ENCODE measurements at regions not wholly inside any gene's neighbourhood (a gene's known extent, or its start where the extent isn't known, plus 50 kb on each side); places are given as distances from the start of the nearest gene placed in this dataset.
A peak's percentile ranks its signal among the peaks of the same experiment; 100 is the strongest.

GRCh38 chr9:79884546-79884945 is 312.8 kb downstream of the TLE4 start:
- DNase-seq = peak; percentile 59 to 62

GRCh38 chr9:79883073-79883645 is 311.4 kb downstream of the TLE4 start:
- DNase-seq = peak; percentile 9 to 12

DNA sequence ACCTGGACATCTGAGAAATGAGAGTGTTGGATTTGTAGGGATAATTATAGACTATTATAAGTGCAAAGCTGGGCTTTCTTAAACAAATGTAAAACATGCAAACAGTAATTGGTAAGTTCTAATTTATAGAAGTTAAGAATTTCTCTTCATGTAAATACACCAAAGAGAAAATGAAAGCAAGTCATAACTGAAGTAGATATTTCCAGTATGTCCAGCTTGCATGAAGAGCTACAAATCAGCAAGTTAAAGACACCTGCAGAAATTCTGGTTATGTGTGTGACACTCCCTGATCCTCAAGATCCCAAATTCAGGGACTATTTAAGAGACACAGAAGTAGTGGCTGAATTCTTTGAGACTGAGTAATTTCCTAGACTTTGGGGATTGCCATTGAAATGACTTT is 308.9 kb downstream of the TLE4 start:
- no peak for DNase-seq

GRCh38 chr9:79877943-79878602 is 306.3 kb downstream of the TLE4 start:
- peak; percentile 54 to 84 for DNase-seq

- DNase-seq = peak; percentile 47 to 49
Observed at GRCh38 chr9:79868567-79869189, 296.9 kb downstream of the TLE4 start.

DNA sequence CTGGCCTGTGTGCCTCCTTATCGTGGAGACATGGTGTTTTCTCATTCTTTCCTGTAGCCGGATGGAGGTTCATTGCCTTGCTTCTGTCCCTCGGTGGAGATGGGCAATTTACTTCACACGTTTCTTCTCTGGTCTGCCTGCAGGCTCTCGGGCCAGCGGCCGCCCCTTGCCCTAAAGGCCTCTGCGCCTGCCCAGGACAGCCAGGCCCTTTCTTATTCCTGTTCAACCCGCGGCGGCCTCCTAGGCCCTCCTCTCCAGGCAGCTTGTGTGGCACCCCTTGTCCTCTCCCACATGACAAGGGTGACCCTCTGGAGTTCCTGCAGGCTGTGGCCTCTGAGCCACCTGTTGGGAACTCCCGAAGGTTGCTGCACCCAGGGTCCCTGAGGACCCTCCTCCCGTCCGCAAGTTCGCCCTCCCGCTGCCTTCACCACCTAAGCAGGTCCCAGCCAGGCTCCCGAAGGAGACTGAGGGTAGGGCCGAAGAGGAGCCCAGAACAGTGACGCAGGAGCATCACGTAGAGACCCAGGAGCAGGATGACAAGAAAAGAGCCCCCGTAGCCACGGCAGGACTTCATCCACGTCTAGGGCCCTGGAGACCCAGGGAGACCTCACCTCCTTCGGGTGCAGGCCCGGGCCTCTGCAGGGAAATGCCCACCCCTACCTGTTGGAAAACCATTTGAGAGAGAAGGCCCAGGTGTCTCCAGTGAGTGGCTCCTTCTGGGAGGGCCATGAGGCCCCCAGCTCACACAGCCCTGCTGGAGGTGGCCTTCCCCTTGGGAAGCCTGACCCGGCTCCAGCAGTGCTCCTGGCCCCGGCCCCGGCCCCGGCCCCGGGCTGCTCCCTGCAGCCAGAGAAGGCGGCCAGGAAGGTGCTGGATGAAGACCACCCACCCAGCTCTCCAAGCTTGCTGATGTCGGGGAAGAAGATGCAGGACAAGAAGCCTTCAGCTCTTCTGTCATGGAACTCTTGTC is 291.4 kb downstream of the TLE4 start:
- no peak for DNase-seq

- no peak for DNase-seq
Observed at GRCh38 chr9:79858508-79858907, 286.7 kb downstream of the TLE4 start.

- no peak for DNase-seq
Observed at GRCh38 chr9:79857188-79857587, 285.4 kb downstream of the TLE4 start.

DNA sequence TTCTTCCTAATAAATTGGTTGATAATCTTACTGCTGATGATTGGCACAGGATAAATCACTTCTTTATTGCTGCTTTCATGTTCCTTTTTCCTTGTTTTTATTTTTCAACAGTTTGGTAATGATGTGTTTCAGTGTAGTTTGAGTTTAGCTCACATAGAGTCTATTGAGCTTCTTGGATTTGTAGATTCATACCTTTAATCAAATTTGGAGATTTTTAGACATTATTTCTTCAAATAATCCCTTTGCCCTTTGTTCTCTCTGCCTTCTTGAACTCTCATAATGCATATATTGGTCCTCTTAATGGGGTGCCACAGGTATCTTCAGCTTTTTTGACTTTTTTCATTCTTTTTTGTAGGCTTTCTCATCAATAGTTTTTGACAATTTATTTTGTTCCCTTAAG is 275.3 kb downstream of the TLE4 start:
- no peak for DNase-seq

GRCh38 chr9:79829566-79830302 is 258.0 kb downstream of the TLE4 start:
- DNase-seq = no peak

DNA sequence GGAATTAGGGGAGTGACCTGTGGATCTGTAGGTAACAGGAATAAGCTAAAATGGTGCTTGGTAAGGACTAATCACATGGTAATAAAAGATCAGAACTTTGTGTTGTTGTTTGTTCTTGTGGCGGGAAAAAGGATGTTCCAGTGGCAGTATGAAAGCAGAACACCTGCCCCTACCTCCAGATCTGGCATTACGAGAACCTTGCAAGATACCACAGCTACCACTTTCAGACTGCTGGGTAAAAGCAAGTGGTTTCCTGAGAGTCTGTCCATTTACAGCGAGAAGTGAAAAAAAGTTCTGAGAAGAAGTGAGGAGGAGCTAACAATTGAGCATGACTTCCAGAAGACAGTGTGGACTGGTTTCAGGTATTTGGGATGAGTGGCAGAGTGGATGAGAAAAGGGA is 252.5 kb downstream of the TLE4 start:
- no peak for DNase-seq

DNA sequence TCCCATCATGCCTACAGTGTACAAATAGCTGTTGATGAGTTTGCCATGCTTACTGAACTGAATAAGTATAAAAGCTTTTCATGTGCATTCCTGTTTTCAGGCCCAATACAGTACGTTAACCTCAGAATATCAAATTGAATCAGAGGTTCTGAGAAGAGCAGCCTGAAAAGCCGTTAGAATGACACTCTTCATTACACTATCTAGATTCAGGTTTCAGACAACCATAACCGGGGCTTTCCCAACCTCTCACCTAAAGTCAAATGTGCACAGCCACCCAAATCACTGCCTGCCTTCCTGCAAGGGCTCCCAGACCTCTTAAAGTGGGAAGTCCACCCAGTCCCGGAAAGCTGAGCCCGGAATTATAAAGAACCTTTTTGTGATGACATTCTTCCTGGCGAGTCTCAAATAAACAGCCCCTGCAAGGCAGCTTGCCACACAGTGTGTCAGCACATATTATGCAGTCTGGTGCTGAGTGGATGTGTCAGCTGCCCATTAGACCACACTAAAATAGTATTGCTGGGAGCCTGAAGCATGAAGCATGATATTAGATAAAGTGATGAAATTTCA is 245.8 kb downstream of the TLE4 start:
- DNase-seq = no peak

DNA sequence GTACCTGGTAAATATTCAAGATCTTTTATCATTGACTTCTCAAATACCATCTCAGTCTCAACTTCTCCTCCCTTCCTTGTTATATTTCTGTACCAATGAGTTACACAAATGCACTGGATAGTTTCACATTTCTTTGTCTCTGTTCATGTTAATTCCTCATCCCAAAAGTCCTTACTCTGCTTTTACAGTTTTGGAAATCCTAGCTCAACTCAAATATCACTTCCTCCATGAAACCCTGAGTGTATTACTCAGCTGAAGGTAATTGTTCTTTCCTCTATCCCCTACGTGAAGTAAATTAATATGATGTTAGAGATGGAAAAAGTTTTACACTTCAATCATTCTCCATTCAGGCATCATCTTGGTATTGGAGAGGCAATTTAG is 241.5 kb downstream of the TLE4 start:
- DNase-seq = no peak

- DNase-seq = peak; percentile 45 to 54
Observed at GRCh38 chr9:79812507-79813257, 240.9 kb downstream of the TLE4 start.

GRCh38 chr9:79812099-79812498 is 240.3 kb downstream of the TLE4 start:
- DNase-seq = no peak

DNA sequence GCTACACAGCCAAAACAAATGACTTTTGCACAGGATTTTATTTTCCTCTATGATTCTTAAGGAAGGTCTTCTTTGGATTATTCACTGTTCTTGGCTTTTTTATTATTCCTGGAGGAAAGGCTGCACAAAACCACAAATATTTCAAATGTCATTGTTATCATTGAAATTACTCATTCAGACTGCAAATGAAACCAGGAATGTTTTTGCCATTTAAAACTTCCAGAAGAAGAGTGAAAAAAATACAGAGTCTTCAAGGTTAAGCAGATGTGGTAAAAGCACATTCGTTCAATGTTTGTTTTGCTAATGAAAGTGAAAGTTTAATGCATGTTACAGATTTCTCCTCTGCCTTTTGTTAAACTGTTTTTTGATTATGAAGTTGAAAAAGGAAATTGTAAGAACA is 238.2 kb downstream of the TLE4 start:
- no peak for DNase-seq

- DNase-seq = no peak
Observed at GRCh38 chr9:79809316-79809876, 237.6 kb downstream of the TLE4 start.

- DNase-seq = no peak
Observed at GRCh38 chr9:79807971-79808370, 236.2 kb downstream of the TLE4 start.

GRCh38 chr9:79806086-79806485 is 234.3 kb downstream of the TLE4 start:
- DNase-seq = no peak

- DNase-seq = no peak
Observed at GRCh38 chr9:79801459-79801858, 229.7 kb downstream of the TLE4 start.

- DNase-seq = no peak
Observed at GRCh38 chr9:79800578-79800977, 228.8 kb downstream of the TLE4 start.

Data from Kasumi-1 (cell line).